Medulla oblongata (tissue), 1 donor: ENCODE measurements at regions not wholly inside any gene's neighbourhood (a gene's known extent, or its start where the extent isn't known, plus 50 kb on each side); places are given as distances from the start of the nearest gene placed in this dataset.

Experiments used
- DNase-seq: peaks from one replicate; pipeline ENCODE4 v3.0.0-alpha.2; 2015; ENCODE audit errors: extremely low spot score

- DNase-seq: no peak
These were observed 53.0 kb upstream of the ANKEF1 start for GRCh38 chr20:9981829-9982228.

DNA sequence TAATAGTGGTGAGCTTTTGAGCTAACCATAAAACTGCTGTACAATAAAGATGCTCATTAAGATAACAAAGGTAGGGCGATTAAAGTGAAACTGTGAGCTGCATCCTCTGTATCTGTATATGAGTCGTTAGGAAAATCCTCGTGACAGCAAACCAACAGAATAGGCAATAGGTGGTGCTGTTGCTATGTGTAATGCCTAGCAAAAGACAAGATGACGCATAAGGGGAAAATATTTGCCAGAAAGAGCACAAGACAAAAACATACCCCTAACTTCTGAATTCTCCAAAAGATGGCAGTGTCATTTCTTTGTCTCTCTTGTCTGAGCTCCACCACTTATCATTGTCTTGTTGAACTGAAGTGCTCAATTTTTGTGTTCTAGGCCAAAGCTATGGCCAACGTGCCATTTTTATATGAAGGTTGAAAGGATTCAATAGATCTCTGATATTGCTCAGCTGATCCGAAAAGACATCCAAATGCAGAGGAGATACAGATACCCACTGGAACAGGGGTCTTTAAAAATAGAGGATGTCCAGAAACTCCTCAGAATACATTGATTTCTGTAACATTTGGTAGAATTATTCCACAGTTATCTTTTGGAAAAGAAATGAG is 56.3 kb upstream of the ANKEF1 start:
- peak; percentile 92 for DNase-seq

DNA sequence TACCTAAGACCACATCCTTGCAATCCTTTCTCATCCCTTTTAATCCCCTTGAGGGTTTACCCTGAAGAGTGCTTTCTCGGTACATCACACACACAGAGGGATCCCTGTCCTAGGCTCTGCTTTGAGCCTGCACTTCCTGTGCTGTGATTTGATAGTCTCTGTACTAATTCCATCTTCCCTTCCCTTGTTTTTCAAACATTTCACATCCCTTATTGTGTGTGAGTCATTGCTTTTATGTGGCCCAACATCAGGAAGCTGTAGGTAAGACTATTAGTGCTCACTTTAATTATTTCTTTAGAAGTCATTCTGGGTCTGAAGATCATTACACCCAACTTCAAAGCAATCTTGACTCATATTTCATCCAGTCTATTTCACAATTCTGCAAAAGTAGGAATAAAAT is 57.2 kb upstream of the ANKEF1 start:
- DNase-seq: no peak

DNA sequence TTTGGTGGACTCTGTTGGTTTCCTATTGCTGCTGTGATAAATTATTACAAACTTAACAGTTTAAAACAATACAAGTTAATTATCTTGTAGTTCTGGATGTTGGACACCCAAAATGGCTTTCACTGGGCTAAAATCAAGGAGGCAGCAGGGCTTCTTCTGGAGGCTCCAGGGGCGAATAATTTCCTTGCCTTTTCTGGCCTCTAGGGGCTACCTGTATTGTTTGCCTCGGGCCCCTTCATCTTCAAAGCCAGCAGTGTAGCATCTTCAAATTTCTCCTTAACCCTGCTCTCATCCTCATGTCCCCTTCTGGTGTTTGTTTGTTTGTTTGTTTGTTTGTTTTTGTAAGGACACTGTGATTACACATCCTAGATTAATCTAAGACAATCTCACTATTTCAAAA is 60.5 kb upstream of the ANKEF1 start:
- no peak for DNase-seq

- no peak for DNase-seq
These were observed 63.0 kb upstream of the ANKEF1 start for GRCh38 chr20:9971746-9972145.

DNA sequence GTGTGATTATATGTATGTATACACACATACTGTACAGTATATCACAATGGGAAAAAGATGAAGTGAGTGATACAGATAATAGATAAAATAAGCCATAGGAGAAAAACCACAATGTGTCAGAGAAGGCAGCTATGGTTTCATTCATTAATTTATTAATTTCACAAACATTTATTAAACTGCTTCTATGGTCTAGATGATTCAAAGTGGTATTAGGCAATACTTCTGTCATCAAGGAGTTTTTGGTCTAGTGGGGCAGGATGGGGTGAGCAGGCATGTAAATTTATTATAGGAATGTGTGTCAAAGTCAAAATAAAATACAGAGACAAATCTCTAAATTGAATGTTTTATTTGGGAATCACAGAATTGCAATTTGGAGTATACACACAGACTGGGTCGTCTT is 65.2 kb upstream of the ANKEF1 start:
- DNase-seq: no peak

DNA sequence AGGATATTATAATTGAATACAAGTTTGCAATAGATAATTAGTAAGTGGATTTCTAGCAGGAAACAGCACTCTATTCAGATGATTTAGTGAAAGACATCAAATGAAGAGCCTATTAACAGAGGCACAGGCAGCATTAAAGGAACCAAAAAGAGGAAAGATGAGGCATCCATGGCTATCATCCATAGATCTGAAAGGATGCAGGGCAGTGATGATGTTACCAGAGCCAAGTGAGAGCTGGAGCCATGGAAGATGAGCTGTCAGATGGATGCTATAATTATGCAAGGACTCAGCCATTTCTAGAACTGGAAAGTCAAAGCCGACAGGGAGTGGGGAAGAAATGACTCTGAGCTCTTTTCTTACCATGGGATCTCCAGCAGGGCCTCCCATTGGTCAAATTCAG is 66.8 kb upstream of the ANKEF1 start:
- DNase-seq: no peak

DNA sequence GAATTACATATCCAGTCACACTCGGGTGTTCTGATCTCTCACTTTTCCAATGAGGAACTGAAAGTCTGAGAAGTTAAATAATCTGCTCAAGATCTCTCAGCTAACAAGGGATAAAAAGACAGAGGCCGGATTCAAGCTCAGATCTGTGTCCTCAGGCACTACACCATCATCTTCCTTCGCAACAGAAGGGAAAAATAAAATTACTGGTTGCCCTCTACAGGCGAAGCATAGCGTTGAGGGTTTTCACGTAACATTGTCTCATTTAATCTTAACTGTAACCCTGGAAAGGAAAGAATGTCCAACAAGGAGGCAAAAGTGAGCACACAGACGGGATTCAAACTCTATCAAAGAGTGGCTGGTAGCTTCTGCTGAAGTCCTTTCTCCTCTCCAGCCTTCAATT is 67.8 kb upstream of the ANKEF1 start:
- DNase-seq: no peak

DNA sequence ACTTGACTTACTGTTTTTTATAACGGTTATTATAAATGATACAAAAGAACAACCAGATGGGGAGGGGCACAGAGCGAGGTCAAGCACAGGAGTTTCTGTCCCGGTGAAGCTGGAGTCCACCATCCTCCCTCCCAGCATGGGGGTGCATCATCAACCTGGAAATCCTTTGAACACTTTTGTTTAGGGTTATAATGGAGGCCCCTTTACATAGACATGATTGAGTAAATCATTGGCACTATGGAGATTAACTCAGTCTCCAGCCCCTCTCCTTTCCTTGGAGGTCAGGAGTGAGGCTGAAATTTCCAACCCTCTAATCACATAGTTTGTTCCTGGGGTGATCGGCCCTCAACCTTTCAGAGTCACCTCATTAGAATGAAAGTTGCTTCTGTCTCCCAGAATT is 71.8 kb upstream of the ANKEF1 start:
- no peak for DNase-seq

DNA sequence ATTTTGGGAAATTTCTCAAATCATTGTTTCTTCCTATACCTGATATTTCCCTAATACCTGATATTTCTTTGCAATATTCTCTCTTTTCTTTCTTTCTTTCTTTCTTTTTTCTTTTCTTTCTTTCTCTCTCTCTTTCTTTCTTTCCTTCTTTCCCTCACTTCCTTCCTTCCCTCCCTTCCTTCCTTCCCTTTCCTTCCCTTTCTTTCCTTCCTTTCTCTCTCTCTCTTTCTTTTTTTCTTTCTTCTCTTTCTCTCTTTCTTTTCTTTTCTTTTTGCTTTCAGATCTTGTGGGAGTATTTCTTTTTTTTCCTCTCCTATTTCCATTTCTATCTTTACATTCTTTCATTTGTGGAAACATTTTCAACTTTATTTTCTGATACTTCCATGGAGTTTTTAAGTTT is 76.1 kb upstream of the ANKEF1 start:
- no peak for DNase-seq

GRCh38 chr20:9955646-9956045 is 79.1 kb upstream of the ANKEF1 start:
- DNase-seq: no peak

GRCh38 chr20:9949563-9949962 is 85.2 kb upstream of the ANKEF1 start:
- no peak for DNase-seq

DNA sequence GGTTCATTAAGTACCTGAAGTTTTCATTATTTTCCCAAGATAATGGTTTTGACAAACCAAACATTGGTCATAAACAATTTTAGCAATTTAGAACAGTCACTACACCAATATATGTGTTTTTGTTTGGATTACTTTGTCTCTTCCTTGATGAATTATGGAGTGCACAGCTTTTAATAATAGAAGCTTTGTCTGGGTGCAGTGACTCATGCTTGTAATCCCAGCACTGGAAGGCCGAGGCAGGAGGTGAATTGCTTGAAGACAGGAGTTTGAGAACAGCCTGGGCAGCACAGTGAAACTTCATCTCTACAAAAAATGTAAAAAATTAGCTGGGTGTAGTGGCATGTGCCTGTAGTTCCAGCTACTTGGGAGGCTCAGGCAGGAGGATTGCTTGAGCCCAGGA is 89.4 kb upstream of the ANKEF1 start:
- DNase-seq: no peak

- no peak for DNase-seq
These were observed 92.1 kb upstream of the ANKEF1 start for GRCh38 chr20:9942736-9943135.

- no peak for DNase-seq
These were observed 94.5 kb upstream of the ANKEF1 start for GRCh38 chr20:9940329-9940728.

DNA sequence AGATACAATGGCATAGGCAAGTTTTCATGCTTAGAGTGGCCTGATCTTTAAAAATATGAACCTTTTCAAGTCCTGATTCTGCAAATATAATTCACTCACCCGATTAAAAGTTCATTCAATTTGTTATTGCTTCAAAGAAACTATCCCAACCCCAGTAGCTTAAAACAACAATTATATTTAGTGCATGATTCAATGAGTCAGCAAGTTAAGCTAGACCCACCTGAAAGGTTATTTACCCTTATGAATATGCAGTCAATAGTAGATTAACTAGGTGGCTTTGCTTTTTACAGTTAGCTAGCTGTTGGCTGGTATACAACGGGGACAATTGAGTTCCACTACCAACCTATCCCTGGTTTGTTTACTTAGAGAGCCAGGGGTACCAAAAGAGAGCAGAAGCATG is 95.6 kb upstream of the ANKEF1 start:
- no peak for DNase-seq

DNA sequence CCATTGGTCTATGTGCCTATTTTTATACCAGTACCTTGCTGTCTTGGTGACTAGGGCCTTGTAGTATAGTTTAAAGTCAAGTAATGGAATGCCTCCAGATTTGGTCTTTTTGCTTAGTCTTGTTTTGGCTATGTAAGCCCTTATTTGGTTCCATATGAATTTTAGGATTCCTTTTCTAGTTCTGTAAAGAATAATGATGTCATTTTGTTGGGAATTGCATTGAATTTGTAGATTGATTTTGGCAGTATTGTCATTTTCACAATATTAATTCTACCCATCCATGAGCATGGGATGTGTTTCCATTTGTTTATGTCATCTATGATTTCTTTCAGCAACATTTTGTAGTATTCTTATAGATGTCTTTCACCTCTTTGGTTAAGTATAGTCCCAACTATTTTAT is 96.4 kb upstream of the PAK5 start:
- no peak for DNase-seq

DNA sequence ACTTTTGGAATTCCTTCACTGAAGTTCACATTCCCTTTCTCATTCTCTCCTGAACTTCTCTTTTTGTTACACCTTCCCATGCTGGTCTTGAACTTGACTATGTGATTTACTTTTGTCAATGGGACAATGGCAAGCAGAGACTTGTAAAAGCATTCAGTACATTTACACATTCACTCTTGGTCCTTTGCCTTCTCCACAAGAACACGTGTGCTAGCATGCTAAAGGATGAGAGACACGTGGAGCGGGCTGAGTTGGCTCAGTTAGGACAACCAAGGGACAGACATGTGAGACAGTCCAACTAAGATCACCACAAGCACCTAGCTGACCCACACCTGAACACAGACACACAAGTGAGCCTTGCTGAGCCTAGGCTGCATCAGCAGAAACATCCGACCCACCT is 91.3 kb upstream of the PAK5 start:
- DNase-seq: no peak

- no peak for DNase-seq
These were observed 90.1 kb upstream of the PAK5 start for GRCh38 chr20:9928955-9929354.

DNA sequence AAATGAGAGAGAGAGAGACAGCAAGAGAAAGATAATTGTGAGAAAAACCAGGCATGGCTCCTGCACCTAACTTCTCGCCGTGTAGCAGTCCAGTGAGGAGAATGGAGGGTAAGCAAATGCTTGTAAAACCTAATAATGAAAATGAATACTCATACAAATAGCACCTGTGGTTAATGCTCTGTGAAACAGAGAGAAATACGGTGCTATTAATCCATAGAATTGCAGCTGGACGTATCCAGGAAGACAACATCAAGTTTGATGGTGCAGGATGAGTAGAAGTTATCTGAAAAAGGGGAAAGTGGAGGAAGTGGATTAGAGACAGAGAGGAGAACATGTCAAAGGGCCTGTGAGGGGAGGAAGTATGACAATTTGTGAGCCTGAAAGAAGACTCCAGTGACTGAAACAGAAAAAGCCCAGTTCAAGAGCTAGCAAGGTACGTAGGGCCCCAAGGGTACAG is 89.4 kb upstream of the PAK5 start:
- no peak for DNase-seq

DNA sequence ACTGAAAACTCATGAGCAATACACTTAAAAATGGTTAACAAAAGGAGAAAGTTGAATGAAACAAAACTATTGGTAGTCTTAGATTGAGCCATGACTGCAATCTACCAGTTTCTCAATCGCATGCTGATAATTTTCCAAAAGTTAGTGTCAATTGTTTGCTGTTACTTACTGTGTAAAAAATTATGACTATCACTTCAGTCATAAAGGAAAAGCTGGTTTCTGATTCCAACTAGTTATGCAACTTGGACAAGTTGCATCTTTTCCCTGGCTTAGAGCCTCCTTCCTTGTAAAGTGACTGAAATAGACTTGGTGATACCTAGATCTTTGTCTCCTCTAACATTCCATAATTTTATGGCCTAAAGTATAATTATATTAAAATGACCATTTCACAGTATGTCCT is 88.3 kb upstream of the PAK5 start:
- DNase-seq: no peak

DNA sequence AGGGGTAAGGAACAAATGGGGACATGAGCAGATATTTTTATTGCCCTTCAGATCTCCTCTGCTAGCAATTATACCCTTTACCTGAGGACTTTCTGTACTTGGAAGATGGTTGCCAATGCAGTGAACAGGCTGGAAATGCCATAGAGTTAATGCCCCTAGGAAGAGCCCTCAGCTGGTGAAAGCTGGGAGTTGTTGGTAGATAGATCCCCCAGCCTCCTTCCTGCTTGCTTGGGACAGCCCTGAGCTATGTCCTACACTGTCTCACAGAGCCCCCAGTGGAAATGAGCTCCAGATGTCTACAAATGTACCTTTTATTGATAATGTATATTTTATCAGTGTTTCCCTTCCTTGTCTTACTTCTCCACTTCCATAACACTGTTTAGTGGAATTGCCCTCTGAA is 87.6 kb upstream of the PAK5 start:
- DNase-seq: no peak

GRCh38 chr20:9926007-9926406 is 87.1 kb upstream of the PAK5 start:
- no peak for DNase-seq

GRCh38 chr20:9923648-9924047 is 84.8 kb upstream of the PAK5 start:
- DNase-seq: no peak

GRCh38 chr20:9920866-9921265 is 82.0 kb upstream of the PAK5 start:
- no peak for DNase-seq
